H1 (cell line): ENCODE measurements at regions not wholly inside any gene's neighbourhood (a gene's known extent, or its start where the extent isn't known, plus 50 kb on each side); places are given as distances from the start of the nearest gene placed in this dataset.

Source experiments
- CTCF ChIA-PET: fragments of 300-600 bp; sonication (Branson Sonifier 250); formaldehyde crosslinking; loops from one replicate; lab custom pipeline; 2021; ENCODE audit not compliant: partially characterized antibody; lab: Charles Lee
- POLR2A ChIA-PET: fragments of 300-600 bp; sonication (Branson Sonifier 250); formaldehyde crosslinking; loops from one replicate; lab custom pipeline; 2021; ENCODE audit warnings: inconsistent platforms; ENCODE audit not compliant: partially characterized antibody; lab: Charles Lee
- DNase-seq, 2 experiments: peaks; one replicate each; pipeline versions ENCODE4 v3.0.0 to v3.0.0-alpha.2; 2010 to 2022; ENCODE audit warnings: low spot score in 2 of 2, low read depth in 1 of 2, mixed read lengths in 1 of 2
- FAIRE-seq: peaks from 2 replicates; lab custom pipeline; 2011; peaks lifted over from hg19 to GRCh38; lab: Jason Lieb, UNC
- H2AFZ ChIP-seq: 2 replicates; pipeline ENCODE4 v1.8.1; 2012; ENCODE audit warnings: low read length, inconsistent platforms
- H2AK5ac ChIP-seq: 2 replicates; pipeline ENCODE4 v1.6.1; 2013; ENCODE audit warnings: low read depth, low read length
- H2BK120ac ChIP-seq: replicated peaks from 2 replicates; pipeline ENCODE3; 2013; ENCODE audit warnings: low read depth, low read length, inconsistent platforms
- H2BK12ac ChIP-seq: 2 replicates; pipeline ENCODE4 v1.6.1; 2013; ENCODE audit warnings: low read depth, low read length
- H2BK15ac ChIP-seq: 2 replicates; pipeline ENCODE4 v1.6.1; 2013; ENCODE audit warnings: low read length
- H2BK20ac ChIP-seq: 2 replicates; pipeline ENCODE4 v1.6.1; 2013; ENCODE audit warnings: low read length
- H2BK5ac ChIP-seq: 2 replicates; pipeline ENCODE4 v1.6.1; 2013; ENCODE audit warnings: low read depth, low read length
- H3K14ac ChIP-seq: 2 replicates; pipeline ENCODE4 v1.6.1; 2013; ENCODE audit warnings: inconsistent platforms; ENCODE audit not compliant: insufficient read length
- H3K18ac ChIP-seq: 2 replicates; pipeline ENCODE4 v1.6.1; 2013; ENCODE audit warnings: low read length; ENCODE audit errors: extremely low read depth
- H3K23ac ChIP-seq: 2 replicates; pipeline ENCODE4 v1.6.1; 2013; ENCODE audit warnings: inconsistent platforms; ENCODE audit not compliant: insufficient read length
- H3K23me2 ChIP-seq: 2 replicates; pipeline ENCODE4 v1.6.1; 2013; ENCODE audit warnings: low read depth, low read length
- H3K27ac ChIP-seq: 2 replicates; pipeline ENCODE4 v1.6.1; 2011; ENCODE audit warnings: low read depth, low read length, inconsistent platforms
- H3K27me3 ChIP-seq, 4 experiments: replicated peaks in 1 of 4; 1 replicate in 1 of 4; 2 replicates in 3 of 4; pipeline versions ENCODE4 v1.6.1 to v1.8.1; 2011 to 2013; ENCODE audit warnings: low read length in 3 of 4, mild to moderate bottlenecking in 3 of 4, inconsistent platforms in 2 of 4, mixed read lengths in 2 of 4, moderate library complexity in 1 of 4; ENCODE audit not compliant: control insufficient read depth in 3 of 4, insufficient read depth in 3 of 4; ENCODE audit errors: extremely low read depth in 1 of 4
- H3K36me3 ChIP-seq, 4 experiments: 2 replicates each; pipeline versions ENCODE4 v1.6.1 to v1.8.1; 2011 to 2013; ENCODE audit warnings: mild to moderate bottlenecking in 4 of 4, low read length in 3 of 4, moderate library complexity in 2 of 4, control low read depth in 1 of 4, inconsistent platforms in 1 of 4; ENCODE audit not compliant: insufficient read depth in 4 of 4, control insufficient read depth in 2 of 4
- H3K4ac ChIP-seq: replicated peaks from 2 replicates; pipeline ENCODE3; 2013; ENCODE audit warnings: low read length, low read depth, mixed read lengths, inconsistent platforms; ENCODE audit not compliant: insufficient read length
- H3K4me1 ChIP-seq, 4 experiments: replicated peaks in 1 of 4; 1 replicate in 1 of 4; 2 replicates in 3 of 4; pipeline versions ENCODE4 v1.6.1 to v1.8.1; 2011 to 2013; ENCODE audit warnings: low read length in 3 of 4, inconsistent platforms in 2 of 4, mixed read lengths in 1 of 4; ENCODE audit not compliant: insufficient read depth in 4 of 4, control insufficient read depth in 3 of 4
- H3K4me2 ChIP-seq, 2 experiments: 2 replicates each; pipeline versions ENCODE4 v1.6.1 to v1.8.1; 2011 to 2013; ENCODE audit warnings: low read depth in 2 of 2, low read length in 2 of 2, control low read depth in 1 of 2, inconsistent platforms in 1 of 2, mild to moderate bottlenecking in 1 of 2; ENCODE audit not compliant: insufficient read depth in 1 of 2
- H3K4me3 ChIP-seq, 4 experiments: fragments of 200-600, 300-600 bp in 1 of 4; sonication (generic), shearing (Covaris generic), sonication (Bioruptor Twin) in 1 of 4; 2 replicates each; pipeline versions ENCODE4 v1.5.1 to v1.8.1; 2011 to 2016; ENCODE audit warnings: low read length in 4 of 4, low read depth in 3 of 4, control low read depth in 2 of 4, inconsistent platforms in 2 of 4, mild to moderate bottlenecking in 2 of 4, mixed read lengths in 1 of 4, moderate library complexity in 1 of 4; ENCODE audit not compliant: insufficient read depth in 2 of 4; ENCODE audit errors: extremely low read depth in 1 of 4
- H3K56ac ChIP-seq: replicated peaks from 2 replicates; pipeline ENCODE3; 2013; ENCODE audit warnings: low read depth, mild to moderate bottlenecking, mixed read lengths, low read length, inconsistent platforms; ENCODE audit not compliant: insufficient read length
- H3K79me1 ChIP-seq: 2 replicates; pipeline ENCODE4 v1.6.1; 2013; ENCODE audit warnings: low read depth, low read length, control low read depth
- H3K79me2 ChIP-seq, 2 experiments: 2 replicates each; pipeline versions ENCODE4 v1.6.1 to v1.8.1; 2012 to 2013; ENCODE audit warnings: low read length in 2 of 2, mild to moderate bottlenecking in 2 of 2, inconsistent platforms in 1 of 2; ENCODE audit not compliant: insufficient read depth in 2 of 2, control insufficient read depth in 1 of 2
- H3K9ac ChIP-seq, 4 experiments: replicated peaks in 1 of 4; 1 replicate in 1 of 4; 2 replicates in 3 of 4; pipeline versions ENCODE4 v1.6.1 to v1.8.1; 2011 to 2013; ENCODE audit warnings: low read depth in 3 of 4, low read length in 3 of 4, control low read depth in 2 of 4, mild to moderate bottlenecking in 2 of 4, moderate library complexity in 2 of 4, inconsistent platforms in 1 of 4; ENCODE audit errors: extremely low read depth in 1 of 4
- H3K9me3 ChIP-seq, 2 experiments: 2 replicates each; pipeline versions ENCODE4 v1.6.1 to v1.8.1; 2012 to 2013; ENCODE audit warnings: mild to moderate bottlenecking in 2 of 2, moderate library complexity in 2 of 2, control low read depth in 1 of 2, inconsistent platforms in 1 of 2, low read depth in 1 of 2, low read length in 1 of 2, mixed read lengths in 1 of 2; ENCODE audit not compliant: insufficient read depth in 2 of 2
- H4K20me1 ChIP-seq, 2 experiments: replicated peaks in 1 of 2; 2 replicates each; pipeline versions ENCODE3 to v1.8.1; 2011 to 2013; ENCODE audit warnings: inconsistent platforms in 2 of 2, low read length in 2 of 2, mild to moderate bottlenecking in 1 of 2; ENCODE audit not compliant: insufficient read depth in 2 of 2, control insufficient read depth in 1 of 2
- H4K5ac ChIP-seq: 2 replicates; pipeline ENCODE4 v1.6.1; 2013; ENCODE audit warnings: low read length, low read depth, mixed read lengths, inconsistent platforms; ENCODE audit not compliant: insufficient read length
- H4K8ac ChIP-seq: 2 replicates; pipeline ENCODE4 v1.8.0; 2013; ENCODE audit warnings: mild to moderate bottlenecking, moderate library complexity, low read length, inconsistent platforms; ENCODE audit not compliant: insufficient read depth; ENCODE audit errors: extremely low read depth
- H4K91ac ChIP-seq: replicated peaks from 2 replicates; pipeline ENCODE3; 2013; ENCODE audit warnings: low read length, mixed read lengths, inconsistent platforms; ENCODE audit not compliant: insufficient read length
- BRCA1 ChIP-seq: IDR thresholded peaks from 2 replicates; pipeline ENCODE4 v1.6.1; 2012; ENCODE audit warnings: low read depth, low read length, improper control_type of control experiment
- CREB1 ChIP-seq: IDR thresholded peaks from 2 replicates; pipeline ENCODE4 v1.6.1; 2012; ENCODE audit warnings: inconsistent platforms
- GTF2F1 ChIP-seq: IDR thresholded peaks from 2 replicates; pipeline ENCODE4 v1.6.1; 2012; ENCODE audit warnings: low read depth, low read length, improper control_type of control experiment, borderline replicate concordance
- HDAC6 ChIP-seq: IDR thresholded peaks from one replicate; pipeline ENCODE4 v1.7.1; 2012; ENCODE audit warnings: low read depth, mild to moderate bottlenecking, inconsistent platforms, low read length, moderate library complexity
- SP1 ChIP-seq: IDR thresholded peaks from 2 replicates; pipeline ENCODE4 v1.6.1; 2011; ENCODE audit warnings: low read depth, low read length
- TCF12 ChIP-seq: IDR thresholded peaks from 2 replicates; pipeline ENCODE4 v1.6.1; 2011; ENCODE audit warnings: low read depth, mild to moderate bottlenecking, low read length
- WGBS, 2 experiments: shearing (Covaris generic) in 1 of 2; methylation state at CpG; one replicate each; pipeline versions ENCODE4 v1.1.6 to v1.1.7; 2013 to 2015; ENCODE audit warnings: low lambda C conversion rate in 2 of 2, mixed read lengths in 2 of 2, inconsistent platforms in 1 of 2, low coverage in 1 of 2, missing lambda C conversion rate in 1 of 2; ENCODE audit not compliant: insufficient replicate concordance in 2 of 2, insufficient coverage in 1 of 2, insufficient read length in 1 of 2; ENCODE audit errors: extremely low coverage in 1 of 2, missing lambda C conversion rate in 1 of 2; 5-methylcytosine and 5-hydroxymethylcytosine counted together
- TF ChIP-seq, protein P1 (sequence below), 3 experiments: IDR thresholded peaks; 1 replicate in 2 of 3; 2 replicates in 1 of 3; pipeline versions ENCODE4 v1.5.1 to v1.6.1; 2011; ENCODE audit warnings: low read length in 3 of 3, mild to moderate bottlenecking in 3 of 3, inconsistent platforms in 2 of 3, low read depth in 1 of 3, moderate library complexity in 1 of 3; ENCODE audit not compliant: insufficient read depth in 1 of 3; ENCODE audit errors: control extremely low read depth in 1 of 3
- TF ChIP-seq, protein P2 (sequence below): IDR thresholded peaks from 2 replicates; pipeline ENCODE4 v1.6.1; 2012; ENCODE audit warnings: inconsistent platforms

GRCh38 chr7:1286946-1287645 is 54.4 kb downstream of the UNCX start:
- Histone ChIP-seq H2BK15ac (no peak overlapping the region), H3K27me3 (peaks cover 0 to 28% (median 21%) of the 10 kb centered on the region in 4 experiments; a peak in 6 of 7 replicates), H4K20me1 (no peaks in the 10 kb centered on the region), H3K56ac (no peak overlapping the region), H3K14ac (no peak overlapping the region), H4K91ac (no peak overlapping the region), H3K79me2 (no peaks in the 10 kb centered on the region), H3K79me1 (no peaks in the 10 kb centered on the region), H3K27ac (no peak overlapping the region), H4K8ac (no peak overlapping the region), H3K9ac (no peak overlapping the region), H2BK20ac (no peak overlapping the region), H3K23ac (no peak overlapping the region), H3K9me3 (no peaks in the 10 kb centered on the region), H2BK5ac (no peak overlapping the region), H2AK5ac (no peak overlapping the region), H3K23me2 (peaks cover 3% of the 10 kb centered on the region; the same call in 1 of the 2 replicates), H2AFZ (no peak overlapping the region), H2BK12ac (no peak overlapping the region), H3K4me3 (no peak overlapping the region), H3K4ac (no peak overlapping the region), H3K18ac (no peak overlapping the region), H2BK120ac (no peak overlapping the region), H4K5ac (no peak overlapping the region), H3K4me1 (peaks cover 0 to 6% (median 0%) of the 10 kb centered on the region in 4 experiments; a peak in 2 of 7 replicates), H3K36me3 (no peaks in the 10 kb centered on the region), H3K4me2 (no peak overlapping the region)
- CTCF ChIA-PET = no interaction called here
- TF ChIP-seq HDAC6 (no peak), CREB1 (no peak), TCF12 (no peak), GTF2F1 (no peak), SP1 (no peak), BRCA1 (no peak)
- TF ChIP-seq, protein P1, sequence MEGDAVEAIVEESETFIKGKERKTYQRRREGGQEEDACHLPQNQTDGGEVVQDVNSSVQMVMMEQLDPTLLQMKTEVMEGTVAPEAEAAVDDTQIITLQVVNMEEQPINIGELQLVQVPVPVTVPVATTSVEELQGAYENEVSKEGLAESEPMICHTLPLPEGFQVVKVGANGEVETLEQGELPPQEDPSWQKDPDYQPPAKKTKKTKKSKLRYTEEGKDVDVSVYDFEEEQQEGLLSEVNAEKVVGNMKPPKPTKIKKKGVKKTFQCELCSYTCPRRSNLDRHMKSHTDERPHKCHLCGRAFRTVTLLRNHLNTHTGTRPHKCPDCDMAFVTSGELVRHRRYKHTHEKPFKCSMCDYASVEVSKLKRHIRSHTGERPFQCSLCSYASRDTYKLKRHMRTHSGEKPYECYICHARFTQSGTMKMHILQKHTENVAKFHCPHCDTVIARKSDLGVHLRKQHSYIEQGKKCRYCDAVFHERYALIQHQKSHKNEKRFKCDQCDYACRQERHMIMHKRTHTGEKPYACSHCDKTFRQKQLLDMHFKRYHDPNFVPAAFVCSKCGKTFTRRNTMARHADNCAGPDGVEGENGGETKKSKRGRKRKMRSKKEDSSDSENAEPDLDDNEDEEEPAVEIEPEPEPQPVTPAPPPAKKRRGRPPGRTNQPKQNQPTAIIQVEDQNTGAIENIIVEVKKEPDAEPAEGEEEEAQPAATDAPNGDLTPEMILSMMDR (IDR thresholded peaks at IDR 0.05; ENCODE audit: control extremely low read depth in 1 of 3, insufficient read depth in 1 of 3, low read depth in 1 of 3, low read length in 3 of 3) = no peak
- TF ChIP-seq, protein P2, sequence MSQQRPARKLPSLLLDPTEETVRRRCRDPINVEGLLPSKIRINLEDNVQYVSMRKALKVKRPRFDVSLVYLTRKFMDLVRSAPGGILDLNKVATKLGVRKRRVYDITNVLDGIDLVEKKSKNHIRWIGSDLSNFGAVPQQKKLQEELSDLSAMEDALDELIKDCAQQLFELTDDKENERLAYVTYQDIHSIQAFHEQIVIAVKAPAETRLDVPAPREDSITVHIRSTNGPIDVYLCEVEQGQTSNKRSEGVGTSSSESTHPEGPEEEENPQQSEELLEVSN = no peak
- DNase-seq (no peak), FAIRE-seq (no peak)
- 92% methylated on average over 26 of the region's 26 CpGs; no CpG with 5 or more reads in 1 of the 2 experiments for WGBS, 2 experiments
- POLR2A ChIA-PET = no interaction called here
